Kasumi-1 (cell line): ENCODE measurements at regions not wholly inside any gene's neighbourhood (a gene's known extent, or its start where the extent isn't known, plus 50 kb on each side); places are given as distances from the start of the nearest gene placed in this dataset.

Source experiments
- DNase-seq, 2 experiments: peaks; one replicate each; lab custom pipeline; 2025; lab: John Stamatoyannopoulos, UW

DNA sequence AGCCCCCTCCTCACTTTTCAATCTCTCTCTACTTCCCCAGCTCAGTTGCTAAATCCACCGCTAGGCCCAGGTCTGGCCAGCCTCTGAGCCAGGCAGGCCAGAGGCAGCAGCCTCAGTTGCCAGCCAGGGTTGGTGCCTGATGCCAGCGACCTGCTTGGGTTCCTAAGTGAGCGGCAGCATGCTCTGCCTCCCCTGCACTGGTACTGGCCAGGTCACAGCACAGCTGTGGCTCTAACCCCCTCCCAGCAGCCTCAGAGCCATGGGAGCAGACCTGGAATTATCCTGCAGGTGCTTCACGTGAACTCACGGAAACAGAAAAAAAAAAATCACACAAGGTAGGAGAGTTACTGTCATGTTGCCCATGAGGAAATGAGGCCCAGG, 82.5 kb upstream of the ATF3 start:
- DNase-seq: no peak

GRCh38 chr1:212528501-212528900, 80.1 kb upstream of the ATF3 start:
- no peak for DNase-seq

- DNase-seq: no peak
Observed at GRCh38 chr1:212529211-212529741, 79.3 kb upstream of the ATF3 start.

- DNase-seq: no peak
Observed at GRCh38 chr1:212531267-212531666, 77.3 kb upstream of the ATF3 start.

- DNase-seq: no peak
Observed at GRCh38 chr1:212531796-212532195, 76.8 kb upstream of the ATF3 start.

- DNase-seq: no peak
Observed at GRCh38 chr1:212532469-212533147, 76.0 kb upstream of the ATF3 start.

DNA sequence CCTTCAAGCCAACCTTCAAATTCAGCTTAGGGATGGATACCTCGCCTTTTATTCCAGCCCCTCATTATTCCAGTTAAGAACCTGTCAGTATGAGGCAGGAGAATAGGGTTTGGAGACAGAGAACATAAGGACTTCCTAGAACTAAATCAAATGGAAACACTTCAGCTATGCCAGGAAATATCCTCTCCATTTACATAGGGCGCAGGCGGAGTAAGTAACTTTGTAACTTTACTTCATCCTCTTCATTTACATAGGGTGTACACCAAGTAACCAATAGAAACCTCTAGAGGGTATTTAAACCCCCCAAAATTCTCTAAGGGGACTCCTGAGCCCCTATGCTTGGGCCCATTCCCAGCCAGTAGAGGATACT, 75.4 kb upstream of the ATF3 start:
- DNase-seq: no peak

DNA sequence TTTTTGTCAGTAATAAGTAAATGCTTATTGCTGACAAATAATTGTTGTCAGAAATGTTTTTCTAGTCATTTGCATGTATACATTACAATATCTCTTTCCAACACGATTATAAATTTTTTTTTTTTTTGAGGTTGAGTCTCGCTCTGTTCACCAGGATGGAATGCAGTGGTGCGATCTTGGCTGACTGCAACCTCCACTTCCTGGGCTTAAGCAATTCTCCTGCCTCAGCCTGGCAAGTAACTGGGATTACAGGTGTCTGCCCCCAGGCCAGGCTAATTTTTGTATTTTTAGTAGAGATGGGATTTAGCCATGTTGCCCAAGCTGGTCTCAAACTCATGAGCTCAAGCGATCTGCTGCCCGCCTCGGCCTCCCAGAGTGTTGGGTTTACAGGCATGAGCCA, 72.0 kb upstream of the ATF3 start:
- no peak for DNase-seq

DNA sequence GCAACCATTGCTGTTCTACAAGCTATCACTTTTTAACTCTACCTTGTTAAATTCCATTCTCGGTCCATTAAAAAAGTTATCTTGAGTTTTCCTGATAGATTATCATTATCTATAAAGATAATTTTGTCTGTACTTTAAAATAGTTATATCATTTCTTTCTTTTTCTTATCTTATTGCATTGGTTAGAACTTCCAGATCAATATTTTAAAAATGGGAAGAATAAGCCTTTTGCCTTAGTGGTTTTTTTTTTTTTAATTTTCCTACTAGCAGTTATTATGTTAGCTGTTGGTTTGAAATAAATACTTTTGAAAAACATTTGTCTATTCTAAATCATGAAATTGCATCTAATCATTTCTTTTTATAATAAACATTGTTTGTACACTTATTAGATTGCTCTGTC, 71.0 kb upstream of the ATF3 start:
- DNase-seq: no peak

- DNase-seq: no peak
Observed at GRCh38 chr1:212539737-212540430, 68.7 kb upstream of the ATF3 start.

DNA sequence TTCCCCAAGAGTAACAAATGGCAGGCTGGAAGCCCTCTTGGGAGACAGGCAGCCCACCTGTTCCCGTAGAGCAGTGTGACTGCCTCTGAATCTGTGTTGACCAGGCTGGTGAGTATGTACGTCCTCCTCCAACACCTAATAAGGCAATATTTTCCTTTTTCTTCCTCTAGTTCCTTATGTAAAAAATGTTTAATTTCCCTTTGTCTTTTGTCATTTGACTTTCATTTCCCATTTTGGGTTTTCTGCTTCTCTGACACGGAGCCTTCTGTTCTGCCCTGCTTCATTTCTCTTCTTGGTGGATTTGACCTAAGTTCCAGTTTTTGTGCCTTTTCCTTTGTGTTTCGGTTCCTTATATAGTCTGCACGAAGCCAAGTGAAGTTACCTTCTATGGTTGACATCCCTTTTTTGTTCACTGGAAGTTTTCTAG, 65.8 kb upstream of the ATF3 start:
- DNase-seq: no peak

DNA sequence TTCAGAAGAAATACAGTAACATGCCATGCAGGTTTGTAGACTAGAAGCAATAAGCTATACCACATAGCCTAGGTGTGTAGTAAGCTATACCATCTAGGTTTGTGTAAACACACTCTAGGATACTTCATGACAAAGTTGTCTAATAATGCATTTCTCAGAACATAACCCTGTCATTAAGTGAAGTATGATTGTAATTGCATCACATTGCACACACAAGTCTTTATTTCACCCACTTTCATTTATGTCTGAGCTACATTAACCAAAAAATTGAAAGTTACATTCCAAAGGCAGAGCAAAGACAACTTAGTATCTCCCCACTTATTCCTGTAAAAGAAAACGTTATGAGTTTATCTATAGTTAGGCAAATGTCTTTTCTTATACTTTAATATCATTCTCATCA, 64.5 kb upstream of the ATF3 start:
- no peak for DNase-seq

DNA sequence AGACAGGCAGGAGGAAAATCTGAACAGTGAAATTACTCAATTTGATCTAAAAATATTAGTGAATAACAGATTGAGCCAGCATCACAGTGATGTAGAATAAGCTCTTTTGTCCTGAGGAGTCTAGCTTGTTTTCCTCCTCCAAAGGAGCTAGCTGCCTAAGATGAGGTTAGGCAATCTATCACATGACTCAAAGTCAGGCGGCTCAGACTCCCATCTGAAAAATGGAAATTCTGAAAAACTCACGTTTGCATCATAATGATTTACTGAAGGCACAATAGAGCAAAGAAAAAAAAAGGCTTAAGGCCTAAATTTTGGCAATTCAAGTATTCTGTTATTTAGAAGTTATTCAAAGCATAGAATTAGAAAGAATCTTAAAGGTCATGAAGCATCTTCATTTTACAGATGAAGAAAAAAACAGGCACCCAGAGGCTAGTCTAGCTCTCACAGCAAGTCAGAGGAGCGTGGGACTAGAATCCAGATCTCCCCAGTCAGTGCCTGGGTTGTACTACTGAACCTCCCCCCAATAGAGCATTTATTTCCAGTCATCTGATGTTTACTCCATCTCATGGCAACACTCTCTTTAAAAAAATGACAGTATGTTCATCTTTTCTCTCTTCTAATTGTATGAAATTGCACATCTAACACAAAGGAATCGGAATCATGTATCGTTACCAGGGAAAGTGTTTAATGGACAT, 62.5 kb upstream of the ATF3 start:
- no peak for DNase-seq

DNA sequence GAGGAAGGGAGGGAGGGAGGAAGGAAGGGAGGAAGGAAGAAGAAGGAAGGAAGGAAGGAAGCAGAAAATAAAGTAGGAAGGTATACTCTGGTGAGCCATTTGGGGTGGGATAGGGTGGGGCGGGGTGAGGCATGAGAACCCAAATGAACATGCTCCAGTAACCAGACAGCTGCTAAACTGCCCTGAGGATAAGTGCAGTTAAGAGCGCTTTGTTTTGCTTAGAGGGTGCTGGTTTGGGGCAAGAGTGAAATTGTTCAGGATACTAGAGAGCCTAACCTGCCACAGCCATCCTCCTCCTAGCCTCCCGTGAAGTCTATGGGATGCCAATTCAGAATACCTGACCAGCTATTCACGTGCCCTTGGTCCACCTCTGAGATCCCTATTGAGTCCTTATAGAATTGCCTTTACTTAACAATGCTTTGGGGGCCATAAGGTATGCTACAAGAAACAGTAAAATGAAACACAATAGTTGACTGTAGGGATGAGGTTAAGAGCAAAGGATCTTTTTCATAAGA, 59.0 kb upstream of the ATF3 start:
- no peak for DNase-seq

GRCh38 chr1:212551929-212552328, 56.6 kb upstream of the ATF3 start:
- no peak for DNase-seq

DNA sequence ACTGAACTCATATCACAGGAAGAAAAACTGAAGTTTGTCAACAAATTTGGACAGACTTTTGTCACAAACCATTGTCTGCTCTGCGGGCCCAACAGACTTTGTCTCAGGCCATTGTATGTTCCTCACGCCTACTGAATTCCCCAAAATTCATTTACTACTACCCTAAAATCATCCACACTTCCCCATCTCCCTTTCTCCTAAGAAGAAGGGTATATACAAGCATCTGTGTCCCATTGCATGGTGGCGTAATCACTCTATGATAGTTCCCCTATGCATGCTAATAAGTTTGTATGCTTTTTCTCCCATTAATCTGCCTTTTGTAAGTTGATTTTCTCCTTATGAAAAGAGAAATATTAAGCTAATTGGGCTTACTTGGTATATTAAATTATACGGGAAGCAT, 54.9 kb upstream of the ATF3 start:
- DNase-seq: no peak

- DNase-seq: no peak
Observed at GRCh38 chr1:212554401-212554800, 54.2 kb upstream of the ATF3 start.

DNA sequence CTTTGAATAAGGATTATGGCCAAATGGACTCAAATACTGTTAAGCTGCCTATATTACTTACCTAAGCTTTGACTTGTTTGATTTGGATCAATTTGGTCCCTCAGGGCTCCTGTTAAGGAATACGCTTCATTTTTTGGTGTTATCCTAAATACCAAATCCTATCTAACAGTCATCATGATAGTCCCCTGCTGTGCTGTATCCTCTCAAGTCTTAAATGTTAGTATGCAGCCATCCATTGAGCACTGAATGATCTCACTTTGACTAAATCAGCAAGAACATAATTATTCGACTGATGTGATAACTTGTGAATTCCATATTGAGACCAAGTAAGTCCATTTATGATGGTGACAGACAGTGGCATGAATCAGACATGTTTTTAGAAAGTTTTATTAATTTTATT, 53.1 kb upstream of the ATF3 start:
- DNase-seq: no peak

GRCh38 chr1:212556822-212557549, 51.6 kb upstream of the ATF3 start:
- no peak for DNase-seq

GRCh38 chr1:212557739-212558692, 50.5 kb upstream of the ATF3 start:
- no peak for DNase-seq
